ENCODE measurements at regions not wholly inside any gene's neighbourhood (a gene's known extent, or its start where the extent isn't known, plus 50 kb on each side); places are given as distances from the start of the nearest gene placed in this dataset.

GRCh38 chr7:52959336-52959735 lies 76.1 kb upstream of the POM121L12 start:
- TF ChIP-seq BHLHE40 (IDR thresholded peaks at IDR 0.05; ENCODE audit: low read depth, low read length) = no peak
- TF ChIP-seq CTCF (conservative IDR thresholded peaks at IDR 0.05; ENCODE audit: low read depth, low read length) = no peak
- TF ChIP-seq MXI1 (IDR thresholded peaks at IDR 0.05; ENCODE audit: borderline replicate concordance, low read depth, low read length) = no peak
- no peak for TF ChIP-seq POLR2A (IDR thresholded peaks at IDR 0.05; ENCODE audit: low read depth, low read length)
- no peak for TF ChIP-seq RFX5 (IDR thresholded peaks at IDR 0.05; ENCODE audit: low read depth, low read length)
- no peak for TF ChIP-seq RCOR1 (IDR thresholded peaks at IDR 0.05; ENCODE audit: insufficient replicate concordance, low read length)
- TF ChIP-seq USF2 (IDR thresholded peaks at IDR 0.05; ENCODE audit: low read depth, low read length) = no peak
- no peak for TF ChIP-seq SMC3 (IDR thresholded peaks at IDR 0.05; ENCODE audit: low read depth, low read length)
